Right renal cortex interstitium (tissue), 3 donors: ENCODE measurements at regions not wholly inside any gene's neighbourhood (a gene's known extent, or its start where the extent isn't known, plus 50 kb on each side); places are given as distances from the start of the nearest gene placed in this dataset.

Experiments used
- DNase-seq, 3 donors: peaks; one replicate each; pipeline ENCODE4 v3.0.0-alpha.2; 2013; ENCODE audit warnings: low read depth in 3 of 3, low spot score in 2 of 3

- DNase-seq, result no peak
These were observed 444.0 kb upstream of the ZNF608 start for GRCh38 chr5:125190232-125191087.

- no peak for DNase-seq
These were observed 448.4 kb upstream of the ZNF608 start for GRCh38 chr5:125194883-125195282.

- no peak for DNase-seq
These were observed 450.2 kb upstream of the ZNF608 start for GRCh38 chr5:125196481-125197111.

- no peak for DNase-seq
These were observed 450.9 kb upstream of the ZNF608 start for GRCh38 chr5:125197321-125197720.

GRCh38 chr5:125198270-125198974 lies 452.0 kb upstream of the ZNF608 start:
- peak; percentile 88 to 91 (median 90) for DNase-seq

- DNase-seq, result no peak
These were observed 452.9 kb upstream of the ZNF608 start for GRCh38 chr5:125199373-125199772.

- no peak for DNase-seq
These were observed 453.8 kb upstream of the ZNF608 start for GRCh38 chr5:125199968-125200865.

- no peak for DNase-seq
These were observed 454.5 kb upstream of the ZNF608 start for GRCh38 chr5:125200866-125201373.

- DNase-seq, result no peak
These were observed 455.1 kb upstream of the ZNF608 start for GRCh38 chr5:125201446-125202052.

GRCh38 chr5:125202353-125202752 lies 455.9 kb upstream of the ZNF608 start:
- DNase-seq, result no peak

GRCh38 chr5:125202871-125203438 lies 456.5 kb upstream of the ZNF608 start:
- DNase-seq, result no peak

- no peak for DNase-seq
These were observed 457.5 kb upstream of the ZNF608 start for GRCh38 chr5:125203912-125204311.

- DNase-seq, result no peak
These were observed 459.3 kb upstream of the ZNF608 start for GRCh38 chr5:125205601-125206225.

GRCh38 chr5:125207856-125208255 lies 461.4 kb upstream of the ZNF608 start:
- no peak for DNase-seq

- DNase-seq, result no peak
These were observed 463.2 kb upstream of the ZNF608 start for GRCh38 chr5:125209650-125210049.

- no peak for DNase-seq
These were observed 464.0 kb upstream of the ZNF608 start for GRCh38 chr5:125210242-125210947.

- no peak for DNase-seq
These were observed 467.6 kb upstream of the ZNF608 start for GRCh38 chr5:125214080-125214479.

GRCh38 chr5:125215593-125215992 lies 469.2 kb upstream of the ZNF608 start:
- no peak for DNase-seq
